GM10248 (cell line): ENCODE measurements at regions not wholly inside any gene's neighbourhood (a gene's known extent, or its start where the extent isn't known, plus 50 kb on each side); places are given as distances from the start of the nearest gene placed in this dataset.

Experiments used
- CTCF ChIA-PET: fragments of 300-600 bp; sonication (Branson Sonifier 250); formaldehyde crosslinking; extraction: SDS; loops from one replicate; lab custom pipeline; 2021; ENCODE audit warnings: antibody characterized with exemption; lab: Yijun Ruan, JAX
- POLR2A ChIA-PET: fragments of 350-650 bp; sonication (Branson Sonifier 250); formaldehyde crosslinking; extraction: SDS; loops from one replicate; lab custom pipeline; 2020; ENCODE audit warnings: antibody characterized with exemption; lab: Yijun Ruan, JAX
- DNase-seq: peaks from one replicate; pipeline ENCODE4 v3.0.0; 2012; ENCODE audit errors: extremely low spot score
- TF ChIP-seq, protein P1 (sequence below): IDR thresholded peaks from 2 replicates; pipeline ENCODE4 v1.5.1; 2012; ENCODE audit warnings: mild to moderate bottlenecking, low read depth; ENCODE audit errors: extremely low read depth, missing control alignments, control extremely low read depth

DNA sequence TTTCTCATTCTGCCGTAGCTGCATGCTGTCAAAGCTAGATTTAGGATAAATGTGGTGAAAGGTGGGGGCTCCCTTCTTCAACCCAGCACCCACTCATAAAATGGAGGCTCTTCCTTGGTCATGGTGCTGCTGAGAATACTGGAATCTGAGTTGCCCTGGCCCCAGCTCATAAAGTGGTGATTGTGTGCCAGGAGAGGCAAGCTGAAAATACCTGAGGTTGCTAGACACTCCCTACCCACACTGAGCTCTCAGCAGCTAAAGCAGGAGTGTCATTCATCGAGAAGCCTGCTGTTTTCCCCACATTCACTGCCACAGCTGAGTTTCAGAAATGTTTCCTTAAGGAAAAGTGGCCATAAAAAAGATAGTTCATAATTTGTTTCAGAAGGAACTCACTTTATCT is 297.1 kb upstream of the RBMS1 start:
- CTCF ChIA-PET: interaction anchor here (1.1 kb wide), 1 partner anchor 15 kb away, joined by 3 read pairs; no protein-coding TSS in a partner anchor

DNA sequence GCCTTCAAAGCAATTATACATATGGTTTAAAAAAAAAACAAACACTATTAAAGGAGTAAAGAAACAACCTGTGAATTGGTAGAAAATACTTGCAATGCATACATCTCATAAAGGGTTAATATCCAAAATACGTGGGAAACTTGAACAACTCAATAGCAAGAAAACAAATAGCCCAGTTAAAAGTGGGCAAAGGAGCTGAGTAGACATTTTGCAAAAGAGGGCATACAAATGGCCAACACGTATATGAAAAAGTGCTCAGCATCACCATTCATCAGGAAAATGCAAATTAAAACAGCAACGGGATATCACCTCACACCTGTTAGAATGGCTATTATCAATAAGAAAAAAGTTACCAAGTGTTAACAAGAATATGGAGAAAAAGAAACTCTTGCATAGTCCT is 298.3 kb upstream of the RBMS1 start:
- TF ChIP-seq, protein P1, sequence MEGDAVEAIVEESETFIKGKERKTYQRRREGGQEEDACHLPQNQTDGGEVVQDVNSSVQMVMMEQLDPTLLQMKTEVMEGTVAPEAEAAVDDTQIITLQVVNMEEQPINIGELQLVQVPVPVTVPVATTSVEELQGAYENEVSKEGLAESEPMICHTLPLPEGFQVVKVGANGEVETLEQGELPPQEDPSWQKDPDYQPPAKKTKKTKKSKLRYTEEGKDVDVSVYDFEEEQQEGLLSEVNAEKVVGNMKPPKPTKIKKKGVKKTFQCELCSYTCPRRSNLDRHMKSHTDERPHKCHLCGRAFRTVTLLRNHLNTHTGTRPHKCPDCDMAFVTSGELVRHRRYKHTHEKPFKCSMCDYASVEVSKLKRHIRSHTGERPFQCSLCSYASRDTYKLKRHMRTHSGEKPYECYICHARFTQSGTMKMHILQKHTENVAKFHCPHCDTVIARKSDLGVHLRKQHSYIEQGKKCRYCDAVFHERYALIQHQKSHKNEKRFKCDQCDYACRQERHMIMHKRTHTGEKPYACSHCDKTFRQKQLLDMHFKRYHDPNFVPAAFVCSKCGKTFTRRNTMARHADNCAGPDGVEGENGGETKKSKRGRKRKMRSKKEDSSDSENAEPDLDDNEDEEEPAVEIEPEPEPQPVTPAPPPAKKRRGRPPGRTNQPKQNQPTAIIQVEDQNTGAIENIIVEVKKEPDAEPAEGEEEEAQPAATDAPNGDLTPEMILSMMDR: no peak
- DNase-seq: no peak
- ChIA-PET CTCF (no interaction called here), POLR2A (no interaction called here)

More for the DNA sequence above, 297.1 kb upstream of the RBMS1 start:
- POLR2A ChIA-PET: no interaction called here
- TF ChIP-seq, protein P1: no peak
- no peak for DNase-seq

DNA sequence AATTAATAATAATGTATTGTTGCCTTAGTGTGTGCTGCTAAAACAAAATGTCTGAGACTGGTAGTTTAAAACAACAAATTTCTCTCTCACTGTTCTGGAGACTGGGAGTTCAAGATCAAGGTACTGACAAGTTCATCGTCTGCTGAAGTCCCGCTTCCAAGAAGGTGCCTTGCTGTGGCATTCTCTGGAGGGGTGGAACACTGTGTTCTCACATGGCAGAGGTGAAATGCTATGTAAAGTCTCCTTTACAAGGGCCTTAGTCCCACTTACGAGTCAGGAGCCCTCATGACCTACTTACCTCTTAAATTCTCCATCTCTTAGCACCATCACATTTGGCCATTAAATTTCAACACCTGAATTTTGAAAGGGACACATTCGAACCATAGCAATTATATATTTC is 299.2 kb upstream of the RBMS1 start:
- ChIA-PET POLR2A (no interaction called here), CTCF (no interaction called here)
- TF ChIP-seq, protein P1: no peak
- no peak for DNase-seq

DNA sequence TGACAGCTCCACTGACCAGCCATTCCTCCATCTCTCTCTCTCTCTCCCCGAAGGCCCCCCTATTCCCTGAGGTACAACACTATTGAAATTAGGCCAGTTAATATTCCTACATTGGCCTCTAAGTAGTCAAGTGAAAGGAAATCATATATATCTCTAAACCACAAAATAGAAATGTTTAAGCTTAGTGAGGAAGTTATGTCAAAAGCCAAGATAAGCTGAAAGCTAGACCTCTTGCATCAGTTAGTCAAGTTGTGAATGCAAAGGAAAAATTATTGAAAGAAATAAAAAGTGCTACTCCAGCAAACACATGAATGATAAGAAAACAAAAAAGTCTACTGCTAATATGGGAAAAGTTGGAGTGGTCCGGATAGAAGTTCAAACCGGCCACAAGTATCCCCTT is 301.3 kb upstream of the RBMS1 start:
- CTCF ChIA-PET: interaction anchor here (1.1 to 2.1 kb wide), 2 partner anchors 19 to 55 kb away, joined by 3 to 8 read pairs; no protein-coding TSS in a partner anchor

DNA sequence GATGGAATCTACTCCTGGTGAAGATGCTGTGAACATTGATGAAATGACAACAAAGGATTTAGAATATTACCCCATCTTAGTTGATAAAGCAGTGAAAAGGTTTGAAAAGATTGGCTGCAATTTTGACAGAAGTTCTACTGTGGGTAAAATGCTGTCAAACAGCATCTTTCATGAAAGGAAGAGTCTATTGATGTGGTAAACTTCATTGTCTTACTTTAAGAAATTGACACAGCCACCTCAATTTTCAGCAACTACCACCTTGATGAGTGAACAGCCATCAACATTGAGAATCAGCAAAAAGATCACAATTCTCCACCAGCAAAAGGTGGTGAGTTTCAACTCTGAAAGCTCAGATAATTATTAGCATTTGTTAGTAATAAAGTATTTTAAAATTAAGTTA is 310.3 kb upstream of the RBMS1 start:
- POLR2A ChIA-PET: no interaction called here
- TF ChIP-seq, protein P1: no peak
- CTCF ChIA-PET: no interaction called here
- DNase-seq: no peak

More for the DNA sequence above, 301.3 kb upstream of the RBMS1 start:
- DNase-seq: no peak
- POLR2A ChIA-PET: no interaction called here
- TF ChIP-seq, protein P1: no peak

DNA sequence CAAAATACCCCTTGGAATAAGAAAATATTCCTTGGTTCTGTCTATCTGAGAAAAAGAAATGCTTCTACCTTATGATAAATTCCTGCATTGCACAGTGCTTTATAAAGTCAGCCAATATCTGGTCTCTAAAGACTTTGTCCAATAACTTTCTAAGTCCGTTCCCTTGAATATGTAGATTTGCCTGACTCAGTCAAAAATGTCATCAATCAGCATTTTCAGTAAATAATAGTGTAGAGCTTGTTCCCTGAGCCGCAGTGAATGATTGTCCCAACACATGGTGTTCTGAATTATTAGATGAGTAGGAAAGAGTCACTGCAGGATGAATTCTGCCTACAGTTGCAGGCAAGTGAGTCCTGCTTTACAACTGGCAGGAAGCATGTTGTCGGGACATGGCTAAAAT is 316.8 kb upstream of the RBMS1 start:
- no peak for DNase-seq
- POLR2A ChIA-PET: no interaction called here
- TF ChIP-seq, protein P1: no peak
- CTCF ChIA-PET: no interaction called here

DNA sequence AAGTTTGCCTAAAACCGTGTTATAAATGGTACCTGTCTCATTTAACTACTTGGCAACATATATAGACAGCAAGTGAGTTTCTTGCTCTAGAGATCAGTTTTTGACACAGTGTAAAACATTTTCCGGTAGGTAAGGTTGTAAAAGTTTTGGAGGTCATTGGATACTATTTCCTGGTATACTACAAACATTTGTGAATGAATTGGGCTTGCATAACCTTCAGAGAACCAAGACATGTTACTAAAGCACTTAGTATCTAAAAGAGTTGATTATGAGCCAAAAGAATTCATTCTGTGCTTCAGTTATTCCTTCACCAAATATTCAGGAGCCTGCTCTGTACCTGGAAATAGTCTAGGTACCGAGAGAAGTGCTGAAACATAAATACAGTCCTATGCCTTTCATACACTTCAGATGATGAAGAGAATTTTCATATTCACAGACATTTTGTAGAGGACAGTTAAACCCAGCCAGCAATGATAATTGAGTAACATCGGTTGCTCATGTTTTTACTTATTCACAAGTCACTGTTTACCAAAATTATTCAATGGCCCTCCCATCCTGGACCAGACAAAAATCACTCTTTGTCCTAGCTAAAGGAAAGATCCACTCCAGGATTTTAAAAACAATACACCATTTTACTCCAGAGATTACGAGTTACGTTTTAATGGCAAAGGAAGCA is 319.4 kb upstream of the RBMS1 start:
- DNase-seq: no peak
- ChIA-PET CTCF (interaction anchor here (1.2 kb wide), 1 partner anchor 13 kb away, joined by 3 read pairs; no protein-coding TSS in a partner anchor), POLR2A (no interaction called here)
- TF ChIP-seq, protein P1: no peak
